Aorta (tissue), 5 donors: ENCODE measurements at regions not wholly inside any gene's neighbourhood (a gene's known extent, or its start where the extent isn't known, plus 50 kb on each side); places are given as distances from the start of the nearest gene placed in this dataset.
A peak's percentile ranks its signal among the peaks of the same experiment; 100 is the strongest.

Experiments
- ATAC-seq: fragments of 200-7000 bp; cut with Tn5 transposase; one replicate; pipeline ENCODE4 v1.9.1; 2022; ENCODE audit warnings: moderate library complexity; ENCODE audit not compliant: low FRiP score
- DNase-seq, 2 donors: peaks; one replicate each; pipeline ENCODE4 v3.0.0-alpha.2; 2020
- H3K27ac ChIP-seq, 2 donors: one replicate each; pipeline ENCODE4 v1.5.1; 2013; ENCODE audit warnings: low read length in 2 of 2, mild to moderate bottlenecking in 2 of 2, moderate library complexity in 2 of 2, control low read depth in 1 of 2, inconsistent platforms in 1 of 2, low read depth in 1 of 2
- H3K27me3 ChIP-seq, 2 donors: one replicate each; pipeline ENCODE4 v1.6.1; 2013; ENCODE audit warnings: control low read depth in 1 of 2, low read length in 1 of 2, mild to moderate bottlenecking in 1 of 2, moderate library complexity in 1 of 2; ENCODE audit not compliant: insufficient read depth in 2 of 2, control insufficient read depth in 1 of 2
- H3K36me3 ChIP-seq, 2 donors: one replicate each; pipeline ENCODE4 v1.6.1; 2013; ENCODE audit warnings: control low read depth in 1 of 2, low read length in 1 of 2, mild to moderate bottlenecking in 1 of 2; ENCODE audit not compliant: insufficient read depth in 2 of 2, control insufficient read depth in 1 of 2
- H3K4me1 ChIP-seq, 2 donors: one replicate each; pipeline ENCODE4 v1.6.1; 2013; ENCODE audit warnings: low read length in 2 of 2, control low read depth in 1 of 2, mild to moderate bottlenecking in 1 of 2, moderate library complexity in 1 of 2; ENCODE audit not compliant: insufficient read depth in 2 of 2, control insufficient read depth in 1 of 2
- H3K4me3 ChIP-seq, 2 donors: one replicate each; pipeline ENCODE4 v1.5.1; 2013; ENCODE audit warnings: low read length in 2 of 2, control low read depth in 1 of 2, mild to moderate bottlenecking in 1 of 2
- H3K9me3 ChIP-seq: one replicate; pipeline ENCODE4 v1.6.1; 2013; ENCODE audit warnings: mild to moderate bottlenecking, low read length; ENCODE audit not compliant: control insufficient read depth
- WGBS, 2 donors: extraction: QIAGEN DNeasy Blood & Tissue Kit; methylation state at CpG; one replicate each; pipeline ENCODE4 v1.1.7; 2013; 5-methylcytosine and 5-hydroxymethylcytosine counted together
- intact Hi-C, 2 donors: fragments of 100-400 bp; cut with DNase I; formaldehyde crosslinking; loops; one replicate each; pipeline versions ENCODE4 v1.14.2 to v1.15.0; 2022
- donor health status: healthy with polysubstance abuse.
- donor health status: Bipolar disorder and iron deficiency.
- donor health status: DM: no; HTN: no; CAD: no.
- donor health status: DM: no; HTN: no; CAD: no.
- donor health status: DM: yes; HTN: yes; CAD: no.

- no peak for DNase-seq
- Histone ChIP-seq H3K9me3 (no peaks in the 10 kb centered on the region), H3K27me3 (no peaks in the 10 kb centered on the region), H3K27ac (no peak overlapping the region), H3K36me3 (no peaks in the 10 kb centered on the region), H3K4me1 (no peaks in the 10 kb centered on the region), H3K4me3 (no peak overlapping the region)
- ATAC-seq, result no peak
- intact Hi-C loops, result no loop called here
Measured at GRCh38 chr10:55273946-55274345, 472.9 kb upstream of the PCDH15 start.

GRCh38 chr10:55272886-55273285 lies 471.9 kb upstream of the PCDH15 start:
- intact Hi-C loops, result no loop called here
- no peaks in the 10 kb centered on the region for H3K4me1 ChIP-seq
- 68 to 72% methylated on average over 3 of the region's 3 CpGs for WGBS, 2 donors
- H3K4me3 ChIP-seq, result no peak overlapping the region
- H3K27me3 ChIP-seq, result no peaks in the 10 kb centered on the region
- H3K9me3 ChIP-seq, result no peaks in the 10 kb centered on the region
- H3K27ac ChIP-seq, result no peak overlapping the region
- H3K36me3 ChIP-seq, result no peaks in the 10 kb centered on the region
- ATAC-seq (no peak), DNase-seq (no peak)

DNA sequence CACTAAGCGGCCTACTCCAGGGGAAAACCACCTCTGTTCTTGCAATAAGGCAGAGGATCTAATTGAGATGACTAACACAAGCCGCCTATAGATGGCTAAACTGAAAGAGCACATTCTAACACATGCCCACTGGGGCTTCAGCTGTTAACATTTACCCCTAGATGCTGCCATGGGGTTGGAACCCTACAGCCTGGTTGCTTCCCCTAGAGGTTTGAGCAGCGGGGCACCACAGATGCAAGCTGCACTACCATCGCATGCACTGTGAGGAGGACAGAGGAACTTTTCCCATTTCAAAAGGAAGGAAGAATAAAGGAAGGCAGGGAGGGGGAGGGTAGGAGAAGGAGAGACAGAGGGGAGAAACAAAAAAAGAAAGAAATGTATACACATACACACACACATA lies 465.8 kb upstream of the PCDH15 start:
- H3K9me3 ChIP-seq, result no peaks in the 10 kb centered on the region
- DNase-seq (no peak), ATAC-seq (no peak)
- H3K27me3 ChIP-seq, result no peaks in the 10 kb centered on the region
- no peak overlapping the region for H3K27ac ChIP-seq
- no peaks in the 10 kb centered on the region for H3K36me3 ChIP-seq
- no peaks in the 10 kb centered on the region for H3K4me1 ChIP-seq
- H3K4me3 ChIP-seq, result no peak overlapping the region
- intact Hi-C loops, result no loop called here
- WGBS, 2 donors, result 89% methylated on average over 4 of the region's 4 CpGs

GRCh38 chr10:55263327-55263726 lies 462.3 kb upstream of the PCDH15 start:
- ATAC-seq (peak; percentile 22), DNase-seq (no peak)
- intact Hi-C loops, result no loop called here
- 87% methylated on average over 5 of the region's 5 CpGs for WGBS, 2 donors
- Histone ChIP-seq H3K9me3 (no peaks in the 10 kb centered on the region), H3K36me3 (no peaks in the 10 kb centered on the region), H3K27me3 (no peaks in the 10 kb centered on the region), H3K27ac (no peak overlapping the region), H3K4me3 (no peak overlapping the region), H3K4me1 (no peaks in the 10 kb centered on the region)

DNA sequence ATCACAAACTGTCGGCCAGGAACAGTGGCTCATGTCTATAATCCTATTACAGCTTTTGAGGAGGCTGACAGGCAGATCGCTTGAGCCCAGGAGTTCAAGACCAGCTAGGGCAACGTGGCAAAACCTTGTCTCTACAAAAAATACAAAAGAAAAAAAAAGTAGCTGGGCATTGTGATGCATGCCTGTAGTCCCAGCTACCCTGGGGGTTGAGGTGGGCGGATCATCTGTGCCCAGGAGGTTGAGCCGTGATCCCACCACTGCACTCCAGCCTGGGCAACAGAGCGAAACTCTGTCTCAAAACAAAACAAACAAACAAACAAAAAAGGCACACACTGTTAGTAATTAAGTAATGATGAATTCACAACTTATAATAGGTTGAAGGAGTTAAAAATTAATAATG lies 441.5 kb upstream of the PCDH15 start:
- no peaks in the 10 kb centered on the region for H3K27me3 ChIP-seq
- no peak for DNase-seq
- H3K4me3 ChIP-seq, result no peak overlapping the region
- H3K27ac ChIP-seq, result no peak overlapping the region
- 68 to 72% methylated on average over 6 of the region's 6 CpGs for WGBS, 2 donors
- H3K4me1 ChIP-seq, result no peaks in the 10 kb centered on the region
- H3K36me3 ChIP-seq, result no peaks in the 10 kb centered on the region
- H3K9me3 ChIP-seq, result no peaks in the 10 kb centered on the region
- intact Hi-C loops, result no loop called here
- no peak for ATAC-seq

DNA sequence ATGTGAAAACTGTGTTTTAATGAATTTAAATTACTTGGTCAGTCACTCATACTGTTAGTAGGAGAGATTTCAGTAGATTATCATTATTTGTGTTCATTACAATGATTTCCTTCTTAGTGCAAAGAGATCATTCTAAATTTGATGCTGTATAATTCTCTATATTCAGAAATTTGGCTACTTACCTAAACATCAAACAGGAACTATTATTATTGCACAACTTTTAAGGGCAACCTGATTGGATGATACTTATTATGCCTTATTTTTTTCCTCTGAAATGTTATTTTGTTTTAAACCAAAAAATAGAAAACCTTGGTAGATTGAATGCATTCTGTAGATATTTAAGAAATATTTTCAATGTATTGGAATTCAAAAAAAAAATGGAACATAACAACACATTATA lies 436.4 kb upstream of the PCDH15 start:
- Histone ChIP-seq H3K4me1 (no peaks in the 10 kb centered on the region), H3K36me3 (no peaks in the 10 kb centered on the region), H3K9me3 (no peaks in the 10 kb centered on the region), H3K27ac (no peak overlapping the region), H3K27me3 (no peaks in the 10 kb centered on the region), H3K4me3 (no peak overlapping the region)
- ATAC-seq (no peak), DNase-seq (no peak)
- intact Hi-C loops, result no loop called here

DNA sequence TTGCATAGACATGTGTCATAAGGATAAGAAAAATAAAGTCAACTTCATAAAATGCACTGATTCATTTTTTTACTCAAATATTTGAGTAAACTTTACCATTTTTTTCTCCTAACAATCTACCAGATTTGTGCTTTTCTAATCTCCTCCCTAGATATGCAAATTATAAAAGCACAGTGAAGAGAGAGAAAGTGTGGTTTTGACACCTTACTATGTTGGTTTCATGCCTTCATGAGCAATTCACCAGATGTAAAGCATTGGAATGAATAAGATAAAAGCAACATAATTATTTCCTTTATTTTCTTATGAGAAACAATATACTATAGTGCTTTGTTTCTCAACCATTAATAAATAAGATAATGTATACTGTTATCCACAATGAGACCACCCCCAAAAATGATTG lies 432.5 kb upstream of the PCDH15 start:
- intact Hi-C loops, result no loop called here
- H3K4me1 ChIP-seq, result no peaks in the 10 kb centered on the region
- no peaks in the 10 kb centered on the region for H3K27me3 ChIP-seq
- H3K27ac ChIP-seq, result no peak overlapping the region
- H3K9me3 ChIP-seq, result no peaks in the 10 kb centered on the region
- H3K4me3 ChIP-seq, result no peak overlapping the region
- ATAC-seq, result no peak
- H3K36me3 ChIP-seq, result no peaks in the 10 kb centered on the region
- DNase-seq, result no peak

GRCh38 chr10:55233090-55233489 lies 432.1 kb upstream of the PCDH15 start:
- no peaks in the 10 kb centered on the region for H3K4me1 ChIP-seq
- DNase-seq (no peak), ATAC-seq (no peak)
- intact Hi-C loops, result no loop called here
- H3K4me3 ChIP-seq, result no peak overlapping the region
- 62 to 74% methylated on average over 3 of the region's 3 CpGs for WGBS, 2 donors
- no peaks in the 10 kb centered on the region for H3K27me3 ChIP-seq
- no peaks in the 10 kb centered on the region for H3K9me3 ChIP-seq
- H3K27ac ChIP-seq, result no peak overlapping the region
- no peaks in the 10 kb centered on the region for H3K36me3 ChIP-seq

DNA sequence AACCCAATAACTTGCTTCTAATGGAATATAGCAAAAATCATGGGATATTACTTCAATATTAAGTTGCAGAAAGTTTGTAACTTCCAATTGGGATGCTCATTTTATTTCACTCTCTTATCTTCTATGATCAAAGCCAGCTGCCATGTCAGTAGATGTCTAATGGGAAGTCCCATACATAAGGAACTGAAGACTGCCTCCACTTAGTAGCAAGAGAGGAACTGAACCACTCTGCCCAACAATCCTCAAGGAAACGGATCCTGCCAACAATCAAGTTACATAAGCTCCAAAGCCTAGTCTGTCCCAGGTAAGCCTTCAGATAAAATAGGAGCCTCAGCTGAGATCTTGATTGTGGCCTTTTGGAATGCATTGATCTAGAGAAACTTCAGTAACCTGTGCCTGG lies 431.5 kb upstream of the PCDH15 start:
- Histone ChIP-seq H3K27me3 (no peaks in the 10 kb centered on the region), H3K9me3 (no peaks in the 10 kb centered on the region), H3K4me3 (no peak overlapping the region), H3K36me3 (no peaks in the 10 kb centered on the region), H3K27ac (no peak overlapping the region), H3K4me1 (no peaks in the 10 kb centered on the region)
- DNase-seq (no peak), ATAC-seq (no peak)
- intact Hi-C loops, result no loop called here
- WGBS, 2 donors, result 65 to 78% methylated on average over 1 of the region's 1 CpG

GRCh38 chr10:55227967-55228366 lies 426.9 kb upstream of the PCDH15 start:
- Histone ChIP-seq H3K27ac (no peak overlapping the region), H3K27me3 (no peaks in the 10 kb centered on the region), H3K4me1 (no peaks in the 10 kb centered on the region), H3K9me3 (no peaks in the 10 kb centered on the region), H3K4me3 (no peak overlapping the region), H3K36me3 (no peaks in the 10 kb centered on the region)
- intact Hi-C loops, result no loop called here
- 23 to 42% methylated on average over 1 of the region's 1 CpG for WGBS, 2 donors
- no peak for ATAC-seq
- DNase-seq, result no peak
